Ishikawa (cell line): ENCODE measurements at regions not wholly inside any gene's neighbourhood (a gene's known extent, or its start where the extent isn't known, plus 50 kb on each side); places are given as distances from the start of the nearest gene placed in this dataset.

ENCODE experiments used
- CEBPB ChIP-seq: IDR thresholded peaks from 2 replicates; pipeline ENCODE4 v1.6.1; 2012
- CREB1 ChIP-seq: IDR thresholded peaks from 2 replicates; pipeline ENCODE4 v1.6.1; 2012; ENCODE audit warnings: low read depth
- EGR1 ChIP-seq: IDR thresholded peaks from 2 replicates; pipeline ENCODE4 v1.6.1; 2012
- EP300 ChIP-seq: IDR thresholded peaks from 2 replicates; pipeline ENCODE4 v1.6.1; 2012; ENCODE audit warnings: borderline replicate concordance
- FOXM1 ChIP-seq: IDR thresholded peaks from 2 replicates; pipeline ENCODE4 v1.6.1; 2012; ENCODE audit warnings: low read depth, borderline replicate concordance
- NFIC ChIP-seq: IDR thresholded peaks from 2 replicates; pipeline ENCODE4 v1.6.1; 2012
- RAD21 ChIP-seq: IDR thresholded peaks from 2 replicates; pipeline ENCODE4 v1.6.1; 2012; ENCODE audit warnings: low read depth
- REST ChIP-seq: IDR thresholded peaks from 2 replicates; pipeline ENCODE4 v1.6.1; 2012; ENCODE audit warnings: low read depth, mild to moderate bottlenecking
- TAF1 ChIP-seq: IDR thresholded peaks from 2 replicates; pipeline ENCODE4 v1.6.1; 2012; ENCODE audit warnings: low read depth, mild to moderate bottlenecking
- TCF12 ChIP-seq: IDR thresholded peaks from 2 replicates; pipeline ENCODE4 v1.6.1; 2012; ENCODE audit warnings: low read depth
- TEAD4 ChIP-seq: IDR thresholded peaks from 2 replicates; pipeline ENCODE4 v1.6.1; 2012
- YY1 ChIP-seq: IDR thresholded peaks from 2 replicates; pipeline ENCODE4 v1.6.1; 2012; ENCODE audit warnings: low read depth
- ZBTB7A ChIP-seq: IDR thresholded peaks from 2 replicates; pipeline ENCODE4 v1.6.1; 2012; ENCODE audit warnings: low read depth
- TF ChIP-seq, protein P1 (sequence below): IDR thresholded peaks from 2 replicates; pipeline ENCODE4 v1.6.1; 2012
- TF ChIP-seq, protein P2 (sequence below): IDR thresholded peaks from 2 replicates; pipeline ENCODE4 v1.6.1; 2012

DNA sequence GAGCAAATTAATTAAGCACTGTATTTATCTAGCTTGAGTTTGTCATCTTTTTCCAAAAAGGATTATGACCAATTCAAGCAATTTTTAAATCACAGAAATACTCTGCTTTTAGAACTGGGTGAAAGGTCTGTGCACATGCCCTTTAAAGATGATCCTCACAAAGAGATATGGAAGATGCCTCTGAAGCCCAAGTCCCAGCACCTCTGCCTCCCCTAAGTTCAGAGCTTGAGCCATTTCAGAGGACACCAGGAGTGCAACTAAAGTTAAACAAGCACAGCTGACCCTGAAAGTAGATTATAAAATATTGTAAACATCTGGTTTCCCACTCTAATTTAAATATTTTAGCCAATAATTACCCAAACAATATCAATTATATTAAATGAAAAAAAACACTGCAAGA is 139.5 kb upstream of the BEND6 start:
- TF ChIP-seq TAF1 (no peak), REST (no peak), EP300 (no peak), RAD21 (no peak), TEAD4 (no peak), CEBPB (no peak), FOXM1 (no peak), YY1 (no peak), TCF12 (no peak)

DNA sequence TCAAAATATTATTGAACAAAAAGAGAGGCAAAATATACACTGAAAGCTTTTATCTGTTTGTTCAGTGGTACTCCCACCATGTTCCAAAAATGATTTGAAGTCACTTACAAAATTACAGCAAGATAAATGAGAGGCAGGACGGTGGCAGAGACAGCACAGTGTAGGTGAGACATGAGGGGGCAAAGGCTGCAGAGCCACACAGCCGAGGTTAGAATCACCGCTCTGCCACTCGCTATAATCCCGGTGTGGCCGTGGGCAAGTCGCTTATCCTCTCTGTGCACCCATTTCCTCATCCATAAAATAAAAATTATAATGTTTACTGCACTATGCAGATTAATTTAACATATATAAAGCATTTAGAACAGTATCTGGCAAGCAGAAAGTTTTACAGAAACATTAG is 140.1 kb upstream of the BEND6 start:
- TF ChIP-seq YY1 (no peak), FOXM1 (no peak), CREB1 (no peak), EP300 (no peak), EGR1 (no peak), TAF1 (no peak), RAD21 (no peak), TEAD4 (no peak), REST (no peak), CEBPB (no peak), ZBTB7A (no peak), NFIC (no peak)
- TF ChIP-seq, protein P1, sequence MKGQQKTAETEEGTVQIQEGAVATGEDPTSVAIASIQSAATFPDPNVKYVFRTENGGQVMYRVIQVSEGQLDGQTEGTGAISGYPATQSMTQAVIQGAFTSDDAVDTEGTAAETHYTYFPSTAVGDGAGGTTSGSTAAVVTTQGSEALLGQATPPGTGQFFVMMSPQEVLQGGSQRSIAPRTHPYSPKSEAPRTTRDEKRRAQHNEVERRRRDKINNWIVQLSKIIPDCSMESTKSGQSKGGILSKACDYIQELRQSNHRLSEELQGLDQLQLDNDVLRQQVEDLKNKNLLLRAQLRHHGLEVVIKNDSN: no peak
- TF ChIP-seq, protein P2, sequence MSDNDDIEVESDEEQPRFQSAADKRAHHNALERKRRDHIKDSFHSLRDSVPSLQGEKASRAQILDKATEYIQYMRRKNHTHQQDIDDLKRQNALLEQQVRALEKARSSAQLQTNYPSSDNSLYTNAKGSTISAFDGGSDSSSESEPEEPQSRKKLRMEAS: no peak

DNA sequence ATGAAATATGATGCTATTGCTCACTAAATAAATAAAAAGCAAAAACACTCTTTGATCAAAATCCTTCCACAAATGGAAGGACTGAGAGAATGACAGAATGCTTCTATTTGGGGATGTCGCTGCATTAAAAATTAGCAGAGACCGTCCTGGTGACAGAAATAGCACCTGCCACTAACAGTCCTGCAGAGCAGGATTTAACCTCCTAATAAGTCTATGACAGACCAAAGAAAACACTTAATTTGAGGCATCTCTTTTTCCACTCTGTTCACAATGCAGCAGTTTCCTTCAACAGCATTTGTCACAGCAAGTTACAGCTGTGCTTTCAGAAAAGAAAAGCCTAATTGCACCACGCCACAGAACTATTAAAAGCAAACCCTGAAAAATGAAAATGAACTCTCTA is 140.6 kb upstream of the BEND6 start:
- TF ChIP-seq TEAD4 (no peak), EGR1 (no peak), TCF12 (no peak), CEBPB (no peak), YY1 (no peak), REST (no peak), ZBTB7A (no peak), FOXM1 (no peak)

DNA sequence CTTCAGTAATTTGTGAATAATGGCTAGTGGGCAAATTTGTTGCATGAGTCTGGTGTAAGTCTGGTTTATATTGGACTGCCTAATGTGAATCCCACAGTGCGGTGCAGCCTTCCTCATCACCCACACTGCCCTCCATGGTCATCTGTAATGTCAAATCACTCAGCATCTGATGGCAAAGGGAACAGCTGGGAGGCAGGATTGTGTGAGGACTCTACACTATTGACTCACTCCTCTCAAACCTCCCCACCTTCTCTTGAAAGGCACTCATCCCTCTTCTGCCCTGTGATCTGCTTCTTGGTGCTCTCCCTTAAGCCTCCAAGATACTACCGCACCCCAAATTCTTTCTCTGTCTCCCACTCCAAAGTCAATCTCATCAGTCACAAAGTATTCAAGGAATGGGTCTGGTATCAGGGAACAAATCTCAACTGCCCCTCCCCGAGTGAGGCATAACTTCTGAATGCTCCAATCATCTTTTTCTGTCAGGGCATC is 146.0 kb upstream of the BEND6 start:
- TF ChIP-seq REST: no peak
- TF ChIP-seq TCF12: no peak
- TF ChIP-seq CEBPB: no peak
- TF ChIP-seq EGR1: no peak
- no peak for TF ChIP-seq TAF1
- TF ChIP-seq TEAD4: no peak
- TF ChIP-seq, protein P2: no peak
- TF ChIP-seq EP300: no peak
- no peak for TF ChIP-seq NFIC
- no peak for TF ChIP-seq RAD21
- no peak for TF ChIP-seq CREB1
- TF ChIP-seq YY1: no peak
- no peak for TF ChIP-seq FOXM1
- TF ChIP-seq ZBTB7A: no peak
- TF ChIP-seq, protein P1: no peak
